ENCODE measurements at regions not wholly inside any gene's neighbourhood (a gene's known extent, or its start where the extent isn't known, plus 50 kb on each side); places are given as distances from the start of the nearest gene placed in this dataset.
"Not testable (repeated sequence)": the region's sequence is repeated elsewhere in the genome, so short reads cannot be mapped to it uniquely, and the experiment has no call there.

DNA sequence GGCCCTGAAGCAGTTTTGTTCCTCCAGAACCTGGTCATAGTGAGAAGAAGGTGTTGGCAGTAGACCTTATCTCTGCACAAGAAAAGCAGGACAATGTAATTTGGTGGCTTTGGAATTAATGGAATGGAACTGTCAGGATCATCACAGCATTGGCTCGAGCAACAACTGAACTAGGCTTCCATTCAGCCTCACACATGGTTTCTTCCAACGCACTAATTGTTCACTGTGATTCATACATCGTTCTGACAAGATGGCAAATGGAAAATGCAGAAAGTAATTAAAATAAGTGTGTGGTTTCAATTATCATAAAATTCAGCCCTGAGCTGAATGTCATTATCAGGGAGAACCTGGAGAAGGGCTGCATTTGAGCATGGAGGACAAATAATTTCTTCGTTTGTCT is 80.6 kb downstream of the MFSD1 start:
- no peak for DNase-seq (ENCODE audit: low read depth, low spot score)

DNA sequence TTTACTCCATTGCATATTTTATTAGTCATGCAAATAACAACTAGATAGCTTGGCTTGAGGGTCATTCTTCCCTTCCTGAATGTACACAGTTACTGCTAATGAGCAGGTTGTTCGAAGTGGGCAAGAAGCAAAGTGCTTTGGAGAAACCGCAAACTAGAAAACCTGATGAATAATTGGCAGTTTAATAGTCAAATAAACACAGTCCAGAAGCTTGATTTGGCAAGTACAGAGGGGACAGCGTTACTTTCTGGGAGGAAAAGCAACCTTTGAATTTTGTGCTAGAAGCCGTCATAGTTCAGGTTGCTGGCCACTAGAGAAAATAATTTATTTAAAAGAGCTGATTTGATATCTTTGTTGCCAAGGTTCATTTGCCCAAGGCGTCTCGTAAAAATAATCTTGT is 94.9 kb downstream of the MFSD1 start:
- no peak for DNase-seq (ENCODE audit: low read depth, low spot score)

DNA sequence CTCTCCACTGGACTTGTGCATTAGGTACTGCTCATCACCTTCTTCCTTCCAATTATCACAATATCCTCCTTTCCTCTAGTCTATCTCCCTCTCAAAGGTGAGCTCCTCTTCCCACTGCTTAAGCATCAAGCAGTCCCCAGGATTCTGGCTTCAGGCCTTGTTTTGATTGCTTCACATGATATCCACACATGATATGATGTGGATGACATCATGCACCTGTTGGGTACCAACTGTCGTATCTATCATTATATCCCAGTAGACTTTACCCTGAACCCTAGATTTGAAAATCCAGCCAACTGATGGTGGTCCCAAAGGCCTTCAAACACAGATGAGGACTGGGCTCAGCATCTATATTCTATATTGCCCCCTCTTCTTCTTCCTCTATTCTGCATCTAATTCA is 104.9 kb downstream of the MFSD1 start:
- no peak for DNase-seq (ENCODE audit: low read depth, low spot score)

DNA sequence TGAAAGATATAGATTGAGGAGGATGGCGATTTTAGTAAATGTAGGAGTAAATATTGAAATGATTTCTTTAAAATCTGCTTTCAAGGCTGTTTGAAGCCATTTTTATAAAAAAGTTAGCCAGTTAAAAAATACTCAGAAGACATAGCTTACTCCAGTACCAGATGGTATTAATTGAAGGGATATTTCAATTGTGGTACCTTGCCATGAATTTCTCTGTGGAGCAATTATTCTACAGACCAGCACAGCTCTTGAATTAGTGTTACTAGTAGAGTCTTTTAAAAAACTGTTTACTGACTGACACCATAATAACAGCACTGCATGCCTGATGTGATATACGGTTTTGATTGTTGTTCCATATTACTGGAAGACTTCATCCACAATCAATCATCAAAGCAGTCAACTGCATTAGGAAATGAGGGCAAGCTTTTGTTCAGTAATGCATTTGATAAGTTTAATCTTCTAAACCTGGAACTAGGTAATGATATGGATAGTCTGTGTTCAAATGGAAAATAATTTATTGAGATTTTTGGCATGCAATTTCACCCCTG is 106.4 kb downstream of the MFSD1 start:
- DNase-seq (ENCODE audit: low read depth, low spot score): no peak

DNA sequence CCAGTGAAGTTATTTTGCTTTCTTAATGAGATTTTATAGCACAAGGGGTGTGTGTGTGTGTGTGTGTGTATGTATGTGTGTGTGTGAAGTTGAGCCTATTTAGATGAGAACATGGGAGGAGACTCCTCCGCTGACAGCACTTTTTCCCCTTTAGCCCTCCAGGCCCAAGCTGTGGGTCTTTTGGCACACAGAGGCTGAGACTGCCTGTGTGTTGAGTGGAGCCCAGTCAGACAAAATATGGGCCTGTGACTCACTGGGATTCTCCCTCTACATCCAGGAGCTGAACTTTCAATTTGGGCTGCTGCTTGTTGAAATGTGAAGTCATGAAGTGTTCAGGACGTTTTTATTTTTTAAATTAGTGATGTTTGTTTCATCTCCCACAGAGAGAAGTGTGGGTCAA is 108.0 kb downstream of the MFSD1 start:
- no peak for DNase-seq (ENCODE audit: low read depth, low spot score)

DNA sequence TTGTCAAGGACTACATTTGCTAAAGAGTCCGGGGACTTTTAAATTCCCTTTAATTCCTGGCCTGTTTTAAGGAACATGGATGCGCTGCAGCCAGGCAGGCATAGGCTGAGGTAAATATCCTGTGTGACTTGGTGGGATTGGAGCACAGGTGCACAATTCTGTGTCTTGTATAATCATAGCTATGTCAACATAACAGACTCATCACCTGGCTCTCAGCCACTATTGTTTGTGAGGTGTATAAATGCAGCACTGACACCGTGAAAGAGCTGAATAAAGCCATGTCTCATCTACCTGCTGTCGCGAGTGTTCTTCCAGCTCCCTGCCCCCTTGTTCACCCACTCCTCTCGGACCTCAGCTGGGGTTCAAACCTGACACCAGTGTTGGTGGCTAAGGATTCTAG is 109.7 kb downstream of the MFSD1 start:
- no peak for DNase-seq (ENCODE audit: low read depth, low spot score)

DNA sequence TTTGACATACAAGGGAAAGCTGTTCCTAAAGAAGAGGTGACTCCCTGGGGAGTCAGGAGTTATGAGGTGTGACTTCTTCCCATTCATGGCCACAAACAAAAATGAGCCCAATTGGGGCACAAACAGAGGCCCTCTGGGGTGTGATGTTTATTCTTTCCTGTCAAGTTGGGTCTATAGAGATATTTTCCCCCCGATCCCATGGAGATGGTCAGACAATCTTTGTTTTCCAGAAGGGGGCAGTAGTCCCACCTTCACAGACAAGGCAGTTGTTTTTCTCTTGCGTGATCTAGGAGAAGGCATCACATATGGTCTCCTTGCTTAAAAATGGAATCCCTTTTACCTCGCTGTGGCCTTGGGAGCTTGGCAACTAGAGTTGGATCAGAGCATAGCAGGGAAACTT is 110.3 kb downstream of the MFSD1 start:
- DNase-seq (ENCODE audit: low read depth, low spot score): no peak

DNA sequence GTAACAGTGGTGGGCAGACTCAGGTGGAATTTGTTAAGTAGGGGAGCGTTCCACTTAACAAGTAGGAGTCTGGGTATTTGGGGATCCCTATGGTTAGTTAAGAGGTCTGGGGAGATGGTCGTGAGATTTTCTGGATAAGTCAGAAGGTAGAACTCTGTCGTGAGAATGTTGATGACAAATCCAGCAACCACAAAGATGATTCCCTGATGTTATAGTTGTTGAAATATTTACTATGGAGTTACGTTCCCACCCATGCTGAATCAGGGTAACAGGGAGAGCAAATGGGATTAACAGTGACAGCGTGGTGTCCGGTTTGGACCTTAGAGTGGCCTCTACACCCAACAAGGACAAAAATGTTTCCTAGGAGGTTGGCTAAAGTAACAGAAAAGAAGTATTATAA is 110.8 kb downstream of the MFSD1 start:
- no peak for DNase-seq (ENCODE audit: low read depth, low spot score)

DNA sequence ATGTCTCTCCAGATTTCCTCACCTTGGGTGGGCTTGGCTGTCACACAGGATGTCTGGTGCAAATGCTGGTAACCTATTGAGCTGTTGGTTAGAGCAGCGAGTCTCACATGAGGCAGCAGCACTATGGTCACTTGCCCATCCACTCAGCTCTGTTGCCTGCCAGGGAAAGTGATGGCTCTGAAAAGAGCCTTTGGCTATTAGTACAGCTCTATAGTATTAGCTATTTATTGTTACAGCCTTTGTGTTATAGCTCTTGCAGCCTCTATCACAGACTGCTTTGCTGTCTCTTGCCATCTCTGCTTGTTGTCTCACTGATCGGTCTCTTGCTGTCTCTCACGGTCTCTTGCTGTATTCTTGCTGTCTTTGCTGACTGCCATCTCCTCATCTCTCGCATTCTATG is 114.3 kb downstream of the MFSD1 start:
- DNase-seq (ENCODE audit: low read depth, low spot score): no peak

DNA sequence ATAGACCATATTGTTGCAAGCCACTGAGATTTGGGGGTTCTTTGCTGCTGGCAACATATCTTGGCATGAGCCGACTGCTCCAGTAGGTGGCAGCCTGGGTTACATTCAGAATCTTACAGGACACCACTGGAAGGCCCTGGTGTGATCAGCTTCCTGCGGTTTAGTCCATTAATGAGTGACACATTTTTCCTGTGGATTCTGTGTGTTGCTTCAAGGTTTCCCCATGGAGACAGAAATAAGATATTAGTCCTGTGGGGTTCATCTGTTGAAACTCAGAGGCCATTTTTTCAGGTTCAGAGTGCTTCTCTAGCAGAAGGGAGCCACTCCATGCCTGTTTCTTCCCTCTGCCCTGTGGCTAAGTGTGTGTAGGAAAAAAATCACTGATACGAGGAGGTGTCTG is 116.2 kb downstream of the MFSD1 start:
- peak; percentile 15 for DNase-seq (ENCODE audit: low read depth, low spot score)

DNA sequence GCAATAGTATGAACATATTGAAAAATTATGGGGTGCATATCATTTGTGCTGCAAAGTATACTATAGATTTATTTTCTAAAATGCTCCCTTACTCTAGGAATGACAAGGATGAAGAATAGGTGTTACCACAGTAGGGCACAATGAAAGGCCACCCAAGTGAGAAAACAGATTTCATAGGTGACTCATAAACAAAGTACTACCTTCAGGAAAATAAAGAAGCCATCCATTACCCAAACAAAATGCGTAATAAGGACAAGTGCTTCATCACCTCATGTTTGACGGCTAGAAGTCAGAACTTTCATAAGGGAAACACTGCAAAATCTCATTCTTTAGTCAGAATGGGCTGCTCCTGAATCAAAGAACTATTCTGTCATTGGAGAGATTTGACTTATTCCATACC is 116.6 kb downstream of the MFSD1 start:
- DNase-seq (ENCODE audit: low read depth, low spot score): no peak

DNA sequence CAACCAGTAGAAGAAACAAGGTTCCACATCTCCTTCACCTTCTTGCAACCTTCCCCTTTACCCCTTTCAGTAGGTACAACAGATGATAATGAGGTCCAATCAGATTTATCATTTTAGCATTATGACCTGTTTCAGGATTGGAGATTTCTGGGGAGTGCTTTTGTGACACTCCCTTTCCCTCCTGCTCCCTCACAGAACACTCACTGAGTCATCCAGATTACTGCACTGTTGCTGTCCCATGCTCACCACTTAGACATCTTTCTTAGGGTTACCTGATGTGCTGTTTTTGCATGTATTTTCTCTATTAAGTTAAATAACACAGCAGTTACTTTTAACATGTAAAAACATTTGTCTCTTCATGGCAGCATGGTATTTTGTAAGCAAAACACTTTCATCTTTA is 118.5 kb downstream of the MFSD1 start:
- no peak for DNase-seq (ENCODE audit: low read depth, low spot score)

DNA sequence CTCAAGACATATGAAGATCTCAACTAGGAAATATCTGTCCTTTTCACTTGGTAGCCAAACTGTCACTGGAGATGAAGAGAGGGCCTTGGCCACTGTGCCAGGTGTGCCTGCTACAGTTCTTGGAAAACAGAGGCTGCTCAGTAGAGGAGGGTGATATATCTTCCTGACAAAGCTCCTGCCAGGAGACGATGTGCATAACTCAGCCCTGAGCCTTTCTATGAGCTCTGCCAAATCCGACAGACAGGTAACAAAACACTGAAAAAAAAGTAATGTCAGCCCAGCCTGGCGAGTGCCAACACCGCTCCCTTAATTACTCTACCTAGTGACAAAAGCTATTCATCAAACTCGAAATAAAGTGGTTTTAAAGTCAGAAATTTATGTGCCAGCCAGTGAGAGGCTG is 123.2 kb downstream of the MFSD1 start:
- no peak for DNase-seq (ENCODE audit: low read depth, low spot score)

DNA sequence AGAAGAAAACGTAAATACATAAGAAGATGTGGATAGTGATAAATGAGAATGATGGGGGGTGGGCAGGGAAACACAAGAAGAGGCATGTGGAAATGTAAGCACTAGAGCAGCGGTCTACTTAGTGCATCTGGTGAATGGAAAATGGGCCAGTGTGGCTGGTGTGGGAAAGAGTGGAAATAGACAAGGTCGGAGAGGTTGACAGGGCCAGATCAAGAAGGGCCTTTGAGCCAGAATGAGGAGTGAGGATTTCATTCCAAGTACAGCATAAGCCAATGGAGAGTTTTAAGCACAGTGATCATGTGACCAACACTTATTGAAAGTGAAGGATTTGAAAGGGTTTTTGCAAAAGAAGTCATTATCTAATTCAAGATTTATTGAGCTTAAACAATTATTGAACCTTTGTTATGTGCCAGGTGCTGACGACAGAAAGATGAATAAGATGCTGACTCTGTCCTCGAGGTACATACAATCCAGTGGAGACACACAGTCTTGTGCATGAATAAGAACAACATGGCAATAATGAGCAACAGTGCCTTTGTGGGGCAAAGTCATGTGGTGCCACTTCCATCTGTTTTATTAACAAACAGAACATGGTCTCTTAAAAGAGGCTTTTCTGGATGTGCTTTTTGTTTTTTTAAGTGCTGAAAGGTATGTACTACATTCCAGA is 124.1 kb downstream of the MFSD1 start:
- DNase-seq (ENCODE audit: low read depth, low spot score): no peak

DNA sequence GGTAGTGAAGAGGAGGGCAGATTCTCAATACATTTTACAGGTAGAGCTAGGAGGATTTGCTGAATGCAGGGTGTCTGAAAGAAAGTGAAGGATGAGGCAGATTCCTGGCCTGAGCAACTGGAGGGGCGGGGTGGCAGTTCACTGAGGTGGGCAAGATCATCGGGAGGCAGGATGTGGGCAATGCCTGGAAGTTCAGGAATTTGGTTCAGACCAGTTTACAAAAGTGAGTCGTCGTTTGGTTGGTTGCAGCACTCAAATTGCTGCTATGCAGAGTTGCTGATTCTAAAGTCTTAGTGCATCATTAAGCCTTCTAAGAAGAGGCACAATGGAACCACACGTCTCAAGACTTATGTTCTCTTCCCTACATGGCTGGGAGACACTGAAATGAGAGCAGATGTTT is 134.0 kb downstream of the MFSD1 start:
- no peak for DNase-seq (ENCODE audit: low read depth, low spot score)

DNA sequence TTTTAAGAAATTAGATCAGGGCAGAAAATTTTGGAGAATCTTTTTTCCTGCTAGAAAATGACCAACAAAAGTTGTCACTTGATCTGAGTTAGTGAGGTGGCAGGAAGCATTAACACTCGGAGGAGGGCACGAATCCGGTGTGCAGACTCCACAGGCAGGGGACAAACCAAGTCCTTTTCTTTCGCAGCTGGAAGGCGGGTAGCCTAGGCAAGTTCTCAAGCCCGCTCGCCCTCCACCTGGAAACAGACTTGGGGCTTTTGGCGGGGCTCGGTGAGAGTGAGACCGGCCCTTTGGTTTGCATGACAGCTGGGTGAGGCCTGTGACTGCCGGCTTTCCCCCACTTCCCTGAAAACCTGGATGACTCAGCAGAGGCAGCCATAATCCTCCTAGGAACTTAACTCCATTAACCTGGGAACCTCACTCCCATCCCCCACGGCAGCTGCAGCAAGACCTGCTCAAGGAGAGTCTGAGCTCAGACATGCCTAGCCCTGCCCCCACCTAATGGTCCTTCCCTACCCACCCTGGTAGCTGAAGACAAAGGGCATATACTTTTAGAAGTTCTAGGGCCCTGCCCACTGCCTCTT is 134.8 kb downstream of the MFSD1 start:
- DNase-seq (ENCODE audit: low read depth, low spot score): no peak

DNA sequence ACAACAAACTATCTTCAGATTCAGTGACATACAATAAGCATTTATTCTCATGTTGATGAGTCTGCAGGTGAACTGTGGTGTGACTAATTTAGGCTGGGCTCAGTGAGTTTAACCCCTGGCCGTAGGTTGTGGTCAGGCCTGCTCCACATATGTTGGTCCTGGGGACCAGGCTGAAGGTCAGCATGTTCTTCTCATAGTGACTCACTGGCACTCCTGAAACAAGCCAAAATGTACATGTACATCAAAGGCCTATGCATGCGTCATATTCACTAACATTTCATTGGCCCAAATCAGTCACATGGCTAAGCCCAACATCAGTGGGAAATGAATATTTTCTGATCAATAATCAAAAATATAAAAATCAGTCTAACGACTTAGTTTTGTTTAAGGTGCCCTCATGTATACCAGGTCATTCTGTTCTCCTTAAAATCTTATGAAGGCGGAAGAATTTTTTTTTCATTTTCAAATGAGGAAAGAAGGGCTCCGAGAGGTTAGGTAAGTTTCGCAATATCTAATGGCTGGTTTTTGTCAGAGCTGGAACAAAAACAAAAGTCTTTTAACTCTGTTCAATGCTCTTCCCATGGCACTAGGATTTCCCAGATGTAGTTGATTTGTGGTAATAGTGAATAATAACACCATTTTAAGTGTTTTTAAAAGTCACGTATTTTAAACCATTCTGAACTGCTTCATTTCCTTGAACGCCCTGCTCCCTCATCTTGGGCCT is 148.5 kb downstream of the MFSD1 start:
- DNase-seq (ENCODE audit: low read depth, low spot score): no peak

DNA sequence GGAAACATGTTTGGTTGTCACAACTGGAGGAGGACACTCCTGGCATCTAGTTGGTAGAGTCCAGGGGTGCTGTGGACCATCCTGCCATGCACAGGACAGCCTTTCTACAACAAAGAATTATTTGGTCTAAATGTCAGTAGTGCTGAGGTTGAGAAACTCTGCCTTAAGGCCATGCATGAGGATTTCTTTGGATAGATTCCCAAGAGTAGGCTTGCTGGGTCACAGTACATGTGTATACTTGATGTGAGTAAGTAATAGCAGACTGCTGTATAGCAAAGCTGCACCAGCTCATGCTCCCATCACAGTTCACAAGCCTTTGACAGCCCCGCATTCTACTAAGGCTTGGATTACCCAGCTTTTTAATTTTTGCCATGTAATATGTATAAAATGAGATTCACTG is 151.3 kb downstream of the MFSD1 start:
- no peak for DNase-seq (ENCODE audit: low read depth, low spot score)

DNA sequence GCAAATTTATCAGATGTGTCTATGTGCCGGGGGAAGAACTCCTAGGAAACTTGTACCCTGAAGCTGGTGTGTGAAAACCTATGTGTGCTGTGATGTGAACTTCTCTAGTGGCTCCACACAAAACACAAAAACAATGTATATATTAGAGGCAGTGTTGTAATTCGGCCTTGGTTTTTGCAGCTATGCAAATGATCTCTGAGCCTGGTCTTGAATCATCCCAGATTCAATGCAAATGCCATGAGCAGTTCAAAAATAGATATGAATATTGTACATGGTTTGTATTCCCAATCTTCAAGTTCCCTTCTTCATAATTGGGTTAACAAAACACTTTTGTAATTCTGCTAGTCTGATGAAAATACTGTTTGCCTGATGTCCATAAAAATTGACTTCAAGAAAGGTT is 152.6 kb downstream of the MFSD1 start:
- no peak for DNase-seq (ENCODE audit: low read depth, low spot score)

DNA sequence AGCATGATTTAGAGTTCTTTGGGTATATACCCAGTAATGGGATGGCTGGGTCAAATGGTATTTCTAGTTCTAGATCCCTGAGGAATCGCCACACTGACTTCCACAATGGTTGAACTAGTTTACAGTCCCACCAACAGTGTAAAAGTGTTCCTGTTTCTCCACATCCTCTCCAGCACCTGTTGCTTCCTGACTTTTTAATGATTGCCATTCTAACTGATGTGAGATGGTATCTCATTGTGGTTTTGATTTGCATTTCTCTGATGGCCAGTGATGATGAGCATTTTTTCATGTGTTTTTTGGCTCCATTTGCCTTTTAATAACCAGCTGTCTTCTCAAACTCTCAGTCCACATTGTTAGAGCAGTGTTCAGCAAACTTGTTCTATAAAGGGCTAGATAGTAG is 155.9 kb downstream of the MFSD1 start:
- DNase-seq (ENCODE audit: low read depth, low spot score): not testable (repeated sequence)

DNA sequence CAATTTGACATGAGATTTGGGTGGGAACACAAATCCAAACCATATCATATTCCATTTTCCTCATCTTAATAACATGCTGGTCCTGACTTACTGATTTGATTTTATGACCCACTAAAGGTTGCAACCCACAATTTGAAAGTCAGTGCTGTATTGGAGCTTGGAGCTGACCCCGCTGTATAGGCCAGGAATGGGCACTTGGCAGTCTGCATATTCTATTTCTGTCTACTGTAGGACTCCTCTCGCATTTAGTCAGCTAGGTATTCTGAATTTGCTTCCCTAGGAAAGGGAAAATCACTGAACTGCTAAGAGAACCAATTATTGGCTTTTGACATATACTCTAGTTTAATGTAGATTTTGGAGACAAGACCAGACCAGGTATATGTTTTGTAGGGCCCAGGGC is 157.0 kb downstream of the MFSD1 start:
- no peak for DNase-seq (ENCODE audit: low read depth, low spot score)

DNA sequence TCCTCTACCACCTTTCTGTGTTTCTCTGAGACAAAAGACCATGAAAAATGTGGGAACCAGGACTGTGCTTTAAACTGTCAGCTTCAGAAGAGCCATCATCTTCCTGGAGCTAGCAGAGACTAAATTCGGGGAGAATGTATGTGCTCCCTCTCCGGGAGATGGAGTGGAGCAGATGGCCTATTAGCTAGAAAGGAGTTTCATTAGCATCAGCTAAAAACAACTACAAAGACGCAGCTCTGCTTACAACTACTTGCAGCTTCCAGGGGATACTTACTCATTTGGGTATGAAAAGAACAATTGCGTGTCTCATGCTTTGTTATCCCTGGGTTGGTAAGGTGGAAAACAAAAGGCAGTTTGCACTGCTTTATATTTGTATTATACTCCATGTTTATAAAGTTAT is 159.6 kb downstream of the MFSD1 start:
- DNase-seq (ENCODE audit: low read depth, low spot score): no peak

DNA sequence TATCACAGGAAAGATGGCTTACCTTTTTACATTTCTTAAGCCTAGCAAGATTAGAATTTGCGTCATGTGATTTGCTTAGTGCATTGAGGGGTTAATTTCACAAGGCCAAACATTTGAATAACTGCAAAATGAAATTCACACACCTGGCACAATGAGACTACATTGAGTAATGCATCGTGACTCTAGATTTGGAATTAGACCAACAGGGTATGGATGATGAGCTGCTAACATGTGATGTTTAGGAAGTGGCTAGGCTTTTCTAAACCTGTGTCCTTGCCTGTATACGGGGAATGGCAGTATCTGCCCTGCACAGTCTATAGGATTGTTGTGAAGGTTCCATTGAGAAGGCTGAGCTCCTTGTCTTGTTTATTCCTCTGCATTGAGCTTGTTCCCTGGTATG is 160.1 kb downstream of the MFSD1 start:
- no peak for DNase-seq (ENCODE audit: low read depth, low spot score)
